Left ventricle myocardium inferior (tissue), 1 donor: ENCODE measurements at regions not wholly inside any gene's neighbourhood (a gene's known extent, or its start where the extent isn't known, plus 50 kb on each side); places are given as distances from the start of the nearest gene placed in this dataset.

ENCODE experiments used
- DNase-seq: peaks from one replicate; pipeline ENCODE4 v3.0.0-alpha.2; 2020
- H3K27ac ChIP-seq: fragments of 200-600 bp; replicated peaks from 2 replicates; pipeline ENCODE4 v1.8.0; 2021
- H3K27me3 ChIP-seq: fragments of 200-600 bp; 2 replicates; pipeline ENCODE4 v1.8.0; 2021; ENCODE audit warnings: low read depth
- H3K36me3 ChIP-seq: fragments of 200-600 bp; 2 replicates; pipeline ENCODE4 v1.8.0; 2021
- H3K4me1 ChIP-seq: fragments of 200-600 bp; 2 replicates; pipeline ENCODE4 v1.8.0; 2021
- H3K4me3 ChIP-seq: fragments of 200-600 bp; 2 replicates; pipeline ENCODE4 v1.8.0; 2021; ENCODE audit warnings: mild to moderate bottlenecking, moderate library complexity
- H3K9me3 ChIP-seq: fragments of 200-600 bp; replicated peaks from 2 replicates; pipeline ENCODE4 v1.8.0; 2021
- CTCF ChIP-seq: fragments of 200-600 bp; IDR thresholded peaks from 2 replicates; pipeline ENCODE4 v1.8.0; 2021; ENCODE audit warnings: antibody characterized with exemption, mild to moderate bottlenecking, borderline replicate concordance
- intact Hi-C: fragments of 100-400 bp; cut with micrococcal nuclease; formaldehyde crosslinking; loops from one replicate; pipeline ENCODE4 v1.11.0; 2022
- donor health status: DM: no; HTN: yes; CAD: no; lungs with severe emphysema.

GRCh38 chr4:93982255-93982654 is 153.7 kb downstream of the ATOH1 start:
- Histone ChIP-seq H3K27me3 (no peaks in the 10 kb centered on the region), H3K4me3 (no peak overlapping the region), H3K9me3 (peaks cover 18% of the 10 kb centered on the region), H3K4me1 (no peaks in the 10 kb centered on the region), H3K36me3 (no peaks in the 10 kb centered on the region), H3K27ac (no peak overlapping the region)
- intact Hi-C loops = no loop called here
- TF ChIP-seq CTCF = no peak
- no peak for DNase-seq

- no peaks in the 10 kb centered on the region for H3K36me3 ChIP-seq
- no peak for DNase-seq
- no peaks in the 10 kb centered on the region for H3K4me1 ChIP-seq
- intact Hi-C loops = no loop called here
- H3K27me3 ChIP-seq = no peaks in the 10 kb centered on the region
- peaks cover 12% of the 10 kb centered on the region for H3K9me3 ChIP-seq
- TF ChIP-seq CTCF = no peak
- no peak overlapping the region for H3K4me3 ChIP-seq
- no peak overlapping the region for H3K27ac ChIP-seq
These were observed 154.6 kb downstream of the ATOH1 start for GRCh38 chr4:93983140-93983539.

- TF ChIP-seq CTCF = no peak
- no peak overlapping the region for H3K27ac ChIP-seq
- intact Hi-C loops = no loop called here
- H3K4me1 ChIP-seq = no peaks in the 10 kb centered on the region
- DNase-seq = no peak
- no peaks in the 10 kb centered on the region for H3K36me3 ChIP-seq
- no peaks in the 10 kb centered on the region for H3K27me3 ChIP-seq
- H3K4me3 ChIP-seq = no peak overlapping the region
- no peaks in the 10 kb centered on the region for H3K9me3 ChIP-seq
These were observed 165.8 kb downstream of the ATOH1 start for GRCh38 chr4:93994175-93994994.

GRCh38 chr4:93996895-93997294 is 168.3 kb downstream of the ATOH1 start:
- no peaks in the 10 kb centered on the region for H3K4me1 ChIP-seq
- H3K36me3 ChIP-seq = no peaks in the 10 kb centered on the region
- H3K27me3 ChIP-seq = no peaks in the 10 kb centered on the region
- H3K4me3 ChIP-seq = no peak overlapping the region
- no peak overlapping the region for H3K27ac ChIP-seq
- no peak for DNase-seq
- H3K9me3 ChIP-seq = peaks cover 5% of the 10 kb centered on the region
- intact Hi-C loops = no loop called here
- TF ChIP-seq CTCF = no peak

GRCh38 chr4:94000559-94000958 is 172.0 kb downstream of the ATOH1 start:
- Histone ChIP-seq H3K27me3 (no peaks in the 10 kb centered on the region), H3K4me1 (no peaks in the 10 kb centered on the region), H3K4me3 (no peak overlapping the region), H3K27ac (no peak overlapping the region), H3K9me3 (peaks cover 8% of the 10 kb centered on the region), H3K36me3 (no peaks in the 10 kb centered on the region)
- intact Hi-C loops = no loop called here
- no peak for DNase-seq
- no peak for TF ChIP-seq CTCF
